Activated CD4-positive, alpha-beta memory T cell treated with anti-CD3 and anti-CD28 coated beads, Interleukin-2, amount 10 ng/mL, durations not matched to agents 7 days and 5 days (primary cell): ENCODE measurements at regions not wholly inside any gene's neighbourhood (a gene's known extent, or its start where the extent isn't known, plus 50 kb on each side); places are given as distances from the start of the nearest gene placed in this dataset.

Experiments
- CTCF ChIA-PET: fragments of 350-600 bp; sonication (Branson Sonifier 250); formaldehyde crosslinking; loops from one replicate; lab custom pipeline; 2021; ENCODE audit warnings: antibody characterized with exemption, inconsistent platforms; lab: Charles Lee
- POLR2A ChIA-PET: fragments of 350-600 bp; sonication (Branson Sonifier 250); formaldehyde crosslinking; loops from one replicate; lab custom pipeline; 2021; ENCODE audit warnings: antibody characterized with exemption; lab: Charles Lee
- DNase-seq: peaks from one replicate; pipeline ENCODE4 v3.0.0-alpha.2; 2020
- H3K27ac Mint-ChIP-seq: one replicate; pipeline ENCODE4 v1.8.0; 2021; ENCODE audit warnings: mild to moderate bottlenecking, mixed read lengths
- H3K27me3 Mint-ChIP-seq: one replicate; pipeline ENCODE4 v1.8.0; 2021; ENCODE audit warnings: mixed read lengths
- H3K36me3 Mint-ChIP-seq: one replicate; pipeline ENCODE4 v1.8.0; 2021; ENCODE audit warnings: low read depth, mixed read lengths
- H3K4me1 Mint-ChIP-seq: one replicate; pipeline ENCODE4 v1.8.0; 2021; ENCODE audit warnings: mixed read lengths
- H3K4me3 Mint-ChIP-seq: one replicate; pipeline ENCODE4 v1.8.0; 2021; ENCODE audit warnings: mild to moderate bottlenecking, mixed read lengths
- H3K9me3 Mint-ChIP-seq: one replicate; pipeline ENCODE4 v1.8.0; 2021; ENCODE audit warnings: mixed read lengths

- Mint-ChIP-seq H3K27me3 (no peaks in the 10 kb centered on the region), H3K36me3 (no peaks in the 10 kb centered on the region), H3K4me3 (no peak overlapping the region), H3K27ac (no peak overlapping the region), H3K9me3 (peaks cover 15% of the 10 kb centered on the region), H3K4me1 (no peaks in the 10 kb centered on the region)
- no peak for DNase-seq
- ChIA-PET CTCF (no interaction called here), POLR2A (no interaction called here)
Measured at GRCh38 chr10:36491926-36492325, 633.5 kb upstream of the ANKRD30A start.

GRCh38 chr10:36489611-36490228 lies 635.7 kb upstream of the ANKRD30A start:
- Mint-ChIP-seq H3K36me3 (no peaks in the 10 kb centered on the region), H3K27me3 (no peaks in the 10 kb centered on the region), H3K27ac (no peak overlapping the region), H3K4me3 (no peak overlapping the region), H3K4me1 (no peaks in the 10 kb centered on the region), H3K9me3 (peaks cover 14% of the 10 kb centered on the region)
- DNase-seq: no peak
- ChIA-PET CTCF (no interaction called here), POLR2A (no interaction called here)

- DNase-seq: no peak
- ChIA-PET POLR2A (no interaction called here), CTCF (no interaction called here)
- no peaks in the 10 kb centered on the region for H3K27me3 Mint-ChIP-seq
- no peaks in the 10 kb centered on the region for H3K36me3 Mint-ChIP-seq
- peaks cover 17% of the 10 kb centered on the region for H3K9me3 Mint-ChIP-seq
- H3K4me1 Mint-ChIP-seq: no peaks in the 10 kb centered on the region
- no peak overlapping the region for H3K27ac Mint-ChIP-seq
- H3K4me3 Mint-ChIP-seq: no peak overlapping the region
Measured at GRCh38 chr10:36489181-36489580, 636.2 kb upstream of the ANKRD30A start.

GRCh38 chr10:36488579-36488978 lies 636.8 kb upstream of the ANKRD30A start:
- Mint-ChIP-seq H3K27ac (no peak overlapping the region), H3K27me3 (no peaks in the 10 kb centered on the region), H3K36me3 (no peaks in the 10 kb centered on the region), H3K4me1 (no peaks in the 10 kb centered on the region), H3K9me3 (peaks cover 14% of the 10 kb centered on the region), H3K4me3 (no peak overlapping the region)
- ChIA-PET POLR2A (no interaction called here), CTCF (no interaction called here)
- no peak for DNase-seq

- ChIA-PET CTCF (no interaction called here), POLR2A (no interaction called here)
- DNase-seq: no peak
- Mint-ChIP-seq H3K36me3 (no peaks in the 10 kb centered on the region), H3K4me1 (no peaks in the 10 kb centered on the region), H3K4me3 (no peak overlapping the region), H3K27me3 (no peaks in the 10 kb centered on the region), H3K27ac (no peak overlapping the region), H3K9me3 (peaks cover 4% of the 10 kb centered on the region)
Measured at GRCh38 chr10:36479073-36479472, 646.3 kb upstream of the ANKRD30A start.

GRCh38 chr10:36476399-36476798 lies 649.0 kb upstream of the ANKRD30A start:
- ChIA-PET POLR2A (no interaction called here), CTCF (no interaction called here)
- H3K4me1 Mint-ChIP-seq: no peaks in the 10 kb centered on the region
- H3K27ac Mint-ChIP-seq: no peak overlapping the region
- H3K9me3 Mint-ChIP-seq: peaks cover 1% of the 10 kb centered on the region
- no peak for DNase-seq
- H3K36me3 Mint-ChIP-seq: no peaks in the 10 kb centered on the region
- no peak overlapping the region for H3K4me3 Mint-ChIP-seq
- no peaks in the 10 kb centered on the region for H3K27me3 Mint-ChIP-seq

- Mint-ChIP-seq H3K4me1 (no peaks in the 10 kb centered on the region), H3K27ac (no peak overlapping the region), H3K36me3 (no peaks in the 10 kb centered on the region), H3K4me3 (no peak overlapping the region), H3K27me3 (no peaks in the 10 kb centered on the region), H3K9me3 (peaks cover 1% of the 10 kb centered on the region)
- ChIA-PET POLR2A (no interaction called here), CTCF (no interaction called here)
- DNase-seq: no peak
Measured at GRCh38 chr10:36475746-36476145, 649.7 kb upstream of the ANKRD30A start.

GRCh38 chr10:36474456-36474855 lies 650.9 kb upstream of the ANKRD30A start:
- Mint-ChIP-seq H3K27me3 (no peaks in the 10 kb centered on the region), H3K4me3 (no peak overlapping the region), H3K4me1 (no peaks in the 10 kb centered on the region), H3K27ac (no peak overlapping the region), H3K9me3 (peaks cover 1% of the 10 kb centered on the region), H3K36me3 (no peaks in the 10 kb centered on the region)
- ChIA-PET POLR2A (no interaction called here), CTCF (no interaction called here)
- no peak for DNase-seq

GRCh38 chr10:36473122-36473521 lies 652.3 kb upstream of the ANKRD30A start:
- ChIA-PET POLR2A (no interaction called here), CTCF (no interaction called here)
- no peaks in the 10 kb centered on the region for H3K4me1 Mint-ChIP-seq
- H3K27ac Mint-ChIP-seq: no peak overlapping the region
- H3K36me3 Mint-ChIP-seq: no peaks in the 10 kb centered on the region
- no peaks in the 10 kb centered on the region for H3K27me3 Mint-ChIP-seq
- H3K9me3 Mint-ChIP-seq: peaks cover 3% of the 10 kb centered on the region
- H3K4me3 Mint-ChIP-seq: no peak overlapping the region
- no peak for DNase-seq

- ChIA-PET POLR2A (no interaction called here), CTCF (no interaction called here)
- Mint-ChIP-seq H3K27ac (no peak overlapping the region), H3K27me3 (no peaks in the 10 kb centered on the region), H3K4me1 (no peaks in the 10 kb centered on the region), H3K4me3 (no peak overlapping the region), H3K36me3 (no peaks in the 10 kb centered on the region), H3K9me3 (peaks cover 2% of the 10 kb centered on the region)
- DNase-seq: no peak
Measured at GRCh38 chr10:36469585-36469984, 655.8 kb upstream of the ANKRD30A start.

GRCh38 chr10:36468620-36469019 lies 656.8 kb upstream of the ANKRD30A start:
- Mint-ChIP-seq H3K36me3 (no peaks in the 10 kb centered on the region), H3K4me1 (no peaks in the 10 kb centered on the region), H3K27me3 (no peaks in the 10 kb centered on the region), H3K9me3 (peaks cover 2% of the 10 kb centered on the region), H3K27ac (no peak overlapping the region), H3K4me3 (no peak overlapping the region)
- ChIA-PET CTCF (no interaction called here), POLR2A (no interaction called here)
- DNase-seq: no peak

GRCh38 chr10:36465604-36466379 lies 659.6 kb upstream of the ANKRD30A start:
- CTCF ChIA-PET: no interaction called here
- H3K9me3 Mint-ChIP-seq: peaks cover 5% of the 10 kb centered on the region
- no peak for DNase-seq
- no peak overlapping the region for H3K27ac Mint-ChIP-seq
- no peaks in the 10 kb centered on the region for H3K36me3 Mint-ChIP-seq
- no peaks in the 10 kb centered on the region for H3K4me1 Mint-ChIP-seq
- H3K4me3 Mint-ChIP-seq: no peak overlapping the region
- H3K27me3 Mint-ChIP-seq: no peaks in the 10 kb centered on the region
- POLR2A ChIA-PET: no interaction called here

- POLR2A ChIA-PET: no interaction called here
- no peak for DNase-seq
- Mint-ChIP-seq H3K4me1 (no peaks in the 10 kb centered on the region), H3K9me3 (peaks cover 8% of the 10 kb centered on the region), H3K27me3 (no peaks in the 10 kb centered on the region), H3K36me3 (no peaks in the 10 kb centered on the region), H3K4me3 (no peak overlapping the region), H3K27ac (no peak overlapping the region)
- CTCF ChIA-PET: no interaction called here
Measured at GRCh38 chr10:36464291-36464690, 661.1 kb upstream of the ANKRD30A start.

- ChIA-PET POLR2A (no interaction called here), CTCF (no interaction called here)
- no peaks in the 10 kb centered on the region for H3K36me3 Mint-ChIP-seq
- no peaks in the 10 kb centered on the region for H3K4me1 Mint-ChIP-seq
- H3K27me3 Mint-ChIP-seq: no peaks in the 10 kb centered on the region
- H3K27ac Mint-ChIP-seq: no peak overlapping the region
- H3K9me3 Mint-ChIP-seq: peaks cover 10% of the 10 kb centered on the region
- no peak overlapping the region for H3K4me3 Mint-ChIP-seq
- no peak for DNase-seq
Measured at GRCh38 chr10:36463390-36463789, 662.0 kb upstream of the ANKRD30A start.
